K562 (cell line): ENCODE measurements at regions not wholly inside any gene's neighbourhood (a gene's known extent, or its start where the extent isn't known, plus 50 kb on each side); places are given as distances from the start of the nearest gene placed in this dataset.
A peak's percentile ranks its signal among the peaks of the same experiment; 100 is the strongest.

Source experiments
- ATAC-seq: fragments of 200-7000 bp; cut with Tn5 transposase; 3 replicates; pipeline ENCODE4 v1.9.1; 2020; ENCODE audit warnings: moderate library complexity
- BruUV-seq: library from RNA; stranded (reverse); fragments of 400-500 nt; replicated peaks from 2 replicates; lab custom pipeline; 2021; lab: Mats Ljungman, UMichigan
- CTCF ChIA-PET: fragments of 300-600 bp; formaldehyde crosslinking; extraction: SDS; loops from one replicate; lab custom pipeline; 2021; ENCODE audit warnings: low intra/inter-chr PET ratio; lab: Yijun Ruan, JAX
- POLR2A ChIA-PET: fragments of 300-600, 350-650 bp; sonication (Branson Sonifier 250); formaldehyde crosslinking; extraction: SDS; loops from one replicate; lab custom pipeline; 2021; ENCODE audit warnings: antibody characterized with exemption, inconsistent platforms; lab: Yijun Ruan, JAX
- DNase-seq, 4 experiments: peaks; one replicate each; pipeline versions ENCODE4 v3.0.0 to v3.0.0-alpha.2; 2011 to 2018; ENCODE audit warnings: low spot score in 3 of 4, mixed read lengths in 3 of 4; ENCODE audit errors: extremely low read depth in 1 of 4
- FAIRE-seq: peaks from 2 replicates; lab custom pipeline; 2011; peaks lifted over from hg19 to GRCh38; lab: Jason Lieb, UNC
- H2AFZ ChIP-seq: 2 replicates; pipeline ENCODE4 v1.6.0; 2011; ENCODE audit warnings: low read depth, low read length, control low read depth, inconsistent platforms
- H3K27ac ChIP-seq: fragments of 200-600 bp; 3 replicates; pipeline ENCODE4 v1.8.0; 2011; ENCODE audit warnings: low read depth, mild to moderate bottlenecking, control low read depth, inconsistent platforms, low read length, moderate library complexity, mixed read lengths; ENCODE audit errors: extremely low read depth
- H3K27me3 ChIP-seq, 2 experiments: fragments of 300-600 bp in 1 of 2; 2 replicates in 1 of 2; 3 replicates in 1 of 2; pipeline versions ENCODE4 v1.6.0 to v1.8.0; 2011; ENCODE audit warnings: inconsistent platforms in 2 of 2, low read length in 2 of 2, mild to moderate bottlenecking in 1 of 2, mixed read lengths in 1 of 2, moderate library complexity in 1 of 2; ENCODE audit not compliant: control insufficient read depth in 2 of 2, insufficient read depth in 2 of 2
- H3K36me3 ChIP-seq: fragments of 300-600 bp; 3 replicates; pipeline ENCODE4 v1.8.0; 2011; ENCODE audit warnings: mild to moderate bottlenecking, low read length, inconsistent platforms; ENCODE audit not compliant: control insufficient read depth, insufficient read depth
- H3K4me1 ChIP-seq, 2 experiments: fragments of 200-600 bp in 1 of 2; replicated peaks in 1 of 2; 2 replicates in 1 of 2; 3 replicates in 1 of 2; pipeline versions ENCODE4 v1.5.1 to v1.8.0; 2011; ENCODE audit warnings: inconsistent platforms in 2 of 2, low read length in 2 of 2, mild to moderate bottlenecking in 1 of 2, mixed read lengths in 1 of 2, moderate library complexity in 1 of 2; ENCODE audit not compliant: control insufficient read depth in 2 of 2, insufficient read depth in 2 of 2
- H3K4me2 ChIP-seq: 2 replicates; pipeline ENCODE4 v1.6.1; 2011; ENCODE audit warnings: low read length, control low read depth, inconsistent platforms, mixed read lengths; ENCODE audit not compliant: insufficient read depth
- H3K4me3 ChIP-seq: fragments of 200-600 bp; sonication (generic), shearing (Covaris generic); 2 replicates; pipeline ENCODE4 v1.5.1; 2016; ENCODE audit warnings: control low read depth, inconsistent platforms
- H3K79me2 ChIP-seq: fragments of 200-600 bp; 3 replicates; pipeline ENCODE4 v1.8.0; 2011; ENCODE audit warnings: low read length, inconsistent platforms; ENCODE audit not compliant: control insufficient read depth, insufficient read depth
- H3K9ac ChIP-seq, 2 experiments: 2 replicates each; pipeline versions ENCODE4 v1.6.0 to v1.6.1; 2011; ENCODE audit warnings: low read depth in 2 of 2, low read length in 2 of 2, control low read depth in 1 of 2, inconsistent platforms in 1 of 2, mild to moderate bottlenecking in 1 of 2, mixed read lengths in 1 of 2; ENCODE audit not compliant: insufficient read depth in 1 of 2
- H3K9me1 ChIP-seq: one replicate; pipeline ENCODE4 v1.6.0; 2011; ENCODE audit warnings: inconsistent platforms, mild to moderate bottlenecking, low read length, moderate library complexity; ENCODE audit not compliant: control insufficient read depth, insufficient read depth
- H3K9me3 ChIP-seq: replicated peaks from 2 replicates; pipeline ENCODE4 v1.5.1; 2011; ENCODE audit warnings: low read depth, low read length, inconsistent platforms; ENCODE audit not compliant: control insufficient read depth, insufficient read depth
- H4K20me1 ChIP-seq: replicated peaks from 2 replicates; pipeline ENCODE4 v1.6.1; 2011; ENCODE audit warnings: low read length, inconsistent platforms, mixed read lengths; ENCODE audit not compliant: control insufficient read depth, insufficient read depth
- ATF3 ChIP-seq, 2 experiments: fragments of 450-650 bp in 1 of 2; sonication (generic) in 1 of 2; formaldehyde crosslinking in 1 of 2; IDR thresholded peaks in 1 of 2; conservative IDR thresholded peaks in 1 of 2; 2 replicates each; pipeline versions ENCODE4 v1.6.1 to v1.8.1; 2016 to 2023; ENCODE audit warnings: mild to moderate bottlenecking in 2 of 2, moderate library complexity in 2 of 2, inconsistent platforms in 1 of 2, missing genetic modification reagents in 1 of 2
- CBFA2T3 ChIP-seq: fragments of 450-650 bp; IDR thresholded peaks from 2 replicates; pipeline ENCODE4 v1.6.1; 2017
- CBX8 ChIP-seq: fragments of 200-600 bp; sonication (generic); IDR thresholded peaks from 2 replicates; pipeline ENCODE4 v1.6.1; 2012; ENCODE audit warnings: borderline replicate concordance, mixed run types, low read depth, mild to moderate bottlenecking, moderate library complexity, mixed read lengths, low read length, control low read depth, inconsistent platforms; ENCODE audit not compliant: poor library complexity, severe bottlenecking; ENCODE audit errors: extremely low read depth
- ESRRA ChIP-seq: fragments of 450-650 bp; IDR thresholded peaks from 2 replicates; pipeline ENCODE4 v1.6.1; 2014; ENCODE audit warnings: low read depth, mild to moderate bottlenecking, moderate library complexity, borderline replicate concordance
- ETS2 ChIP-seq: IDR thresholded peaks from 2 replicates; pipeline ENCODE4 v1.6.1; 2016; ENCODE audit warnings: borderline replicate concordance, missing genetic modification characterization, mild to moderate bottlenecking, moderate library complexity, missing compliant biosample characterization; ENCODE audit not compliant: poor library complexity, severe bottlenecking
- FUS ChIP-seq: fragments of 200-400 bp; formaldehyde crosslinking; optimal IDR thresholded peaks from 2 replicates; pipeline ENCODE3; 2017; ENCODE audit warnings: low read depth, low read length
- KHSRP ChIP-seq: fragments of 450-650 bp; IDR thresholded peaks from 2 replicates; pipeline ENCODE4 v1.6.1; 2017
- RBM25 ChIP-seq: fragments of 200-400 bp; formaldehyde crosslinking; IDR thresholded peaks from 2 replicates; pipeline ENCODE4 v1.6.1; 2018; ENCODE audit warnings: low read length, low read depth, moderate library complexity; ENCODE audit not compliant: severe bottlenecking
- WGBS: fragments of 100-300 bp; shearing (Covaris generic); methylation state at CpG from one replicate; pipeline ENCODE4 v1.1.6; 2016; ENCODE audit warnings: low coverage, mixed read lengths; ENCODE audit not compliant: insufficient coverage; ENCODE audit errors: missing lambda C conversion rate; 5-methylcytosine and 5-hydroxymethylcytosine counted together
- in situ Hi-C: fragments of 300-500 bp; cut with MboI; formaldehyde crosslinking; loops from 4 replicates; pipeline ENCODE4 v1.15.0; 2018; ENCODE audit warnings: inconsistent platforms, mixed read lengths
- intact Hi-C: fragments of 100-400 bp; cut with micrococcal nuclease; formaldehyde crosslinking; loops from 2 replicates; pipeline ENCODE4 v1.14.2; 2022
- TF ChIP-seq, protein P1 (sequence below): IDR thresholded peaks from 2 replicates; pipeline ENCODE4 v1.6.1; 2016; ENCODE audit warnings: missing genetic modification characterization, missing compliant biosample characterization

- FAIRE-seq, result no peak
- ATAC-seq, result no peak
- Histone ChIP-seq H3K27me3 (peaks cover 5 to 9% of the 10 kb centered on the region in 2 experiments), H3K4me2 (no peak overlapping the region), H3K36me3 (no peaks in the 10 kb centered on the region), H3K4me3 (no peak overlapping the region), H3K27ac (no peak overlapping the region), H3K9me3 (no peaks in the 10 kb centered on the region), H3K9ac (no peak overlapping the region), H3K9me1 (no peaks in the 10 kb centered on the region), H3K4me1 (no peaks in the 10 kb centered on the region), H2AFZ (no peak overlapping the region), H3K79me2 (no peaks in the 10 kb centered on the region), H4K20me1 (no peaks in the 10 kb centered on the region)
- POLR2A ChIA-PET, result interaction anchor here (0.6 to 1.2 kb wide), 4 partner anchors 11 to 75 kb away, joined by 3 read pairs; no protein-coding TSS in a partner anchor
- intact Hi-C loops (no loop called here), in situ Hi-C loops (no loop called here)
- DNase-seq, result no peak
- CTCF ChIA-PET, result no interaction called here
- TF ChIP-seq RBM25 (peak; percentile 79), ATF3 (IDR thresholded peaks at IDR 0.05) (no peak), ATF3 (CRISPR knock-in tag; conservative IDR thresholded peaks at IDR 0.05) (no peak), ESRRA (peak; percentile 100)
- no TSS peak for BruUV-seq
- 34% methylated on average over 8 of the region's 8 CpGs for WGBS
These were observed 476.6 kb downstream of the SETD4 start for GRCh38 chr21:35583566-35584216.

- no peak overlapping the region for H3K4me3 ChIP-seq
- no peak for ATAC-seq
- no peaks in the 10 kb centered on the region for H3K9me1 ChIP-seq
- no peak overlapping the region for H2AFZ ChIP-seq
- H3K36me3 ChIP-seq, result no peaks in the 10 kb centered on the region
- in situ Hi-C loops (no loop called here), intact Hi-C loops (no loop called here)
- H4K20me1 ChIP-seq, result no peaks in the 10 kb centered on the region
- POLR2A ChIA-PET, result no interaction called here
- no TSS peak for BruUV-seq
- no peaks in the 10 kb centered on the region for H3K4me1 ChIP-seq
- peaks cover 0 to 6% of the 10 kb centered on the region in 2 experiments for H3K27me3 ChIP-seq
- no peak overlapping the region for H3K9ac ChIP-seq
- WGBS, result 29% methylated on average over 1 of the region's 1 CpG
- no peaks in the 10 kb centered on the region for H3K79me2 ChIP-seq
- no peak overlapping the region for H3K27ac ChIP-seq
- CTCF ChIA-PET, result no interaction called here
- FAIRE-seq, result no peak
- H3K4me2 ChIP-seq, result no peak overlapping the region
- no peaks in the 10 kb centered on the region for H3K9me3 ChIP-seq
- no peak for DNase-seq
- TF ChIP-seq, protein P1, sequence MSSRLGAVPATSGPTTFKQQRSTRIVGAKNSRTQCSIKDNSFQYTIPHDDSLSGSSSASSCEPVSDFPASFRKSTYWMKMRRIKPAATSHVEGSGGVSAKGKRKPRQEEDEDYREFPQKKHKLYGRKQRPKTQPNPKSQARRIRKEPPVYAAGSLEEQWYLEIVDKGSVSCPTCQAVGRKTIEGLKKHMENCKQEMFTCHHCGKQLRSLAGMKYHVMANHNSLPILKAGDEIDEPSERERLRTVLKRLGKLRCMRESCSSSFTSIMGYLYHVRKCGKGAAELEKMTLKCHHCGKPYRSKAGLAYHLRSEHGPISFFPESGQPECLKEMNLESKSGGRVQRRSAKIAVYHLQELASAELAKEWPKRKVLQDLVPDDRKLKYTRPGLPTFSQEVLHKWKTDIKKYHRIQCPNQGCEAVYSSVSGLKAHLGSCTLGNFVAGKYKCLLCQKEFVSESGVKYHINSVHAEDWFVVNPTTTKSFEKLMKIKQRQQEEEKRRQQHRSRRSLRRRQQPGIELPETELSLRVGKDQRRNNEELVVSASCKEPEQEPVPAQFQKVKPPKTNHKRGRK (tag), result no peak
- TF ChIP-seq CBFA2T3, result no peak
- no peak for TF ChIP-seq KHSRP
- no peak for TF ChIP-seq FUS
- TF ChIP-seq CBX8, result peak; percentile 22
- no peak for TF ChIP-seq ETS2
These were observed 477.6 kb downstream of the SETD4 start for GRCh38 chr21:35582731-35583130.
